UCSD-AML1 (cell line): ENCODE measurements at regions not wholly inside any gene's neighbourhood (a gene's known extent, or its start where the extent isn't known, plus 50 kb on each side); places are given as distances from the start of the nearest gene placed in this dataset.

Experiments used
- DNase-seq: peaks from one replicate; lab custom pipeline; 2025; ENCODE audit not compliant: unreplicated experiment; lab: John Stamatoyannopoulos, UW

- DNase-seq, result no peak
Observed at GRCh38 chr6:44062771-44063560, 64.3 kb downstream of the MRPL14 start.

- DNase-seq, result no peak
Observed at GRCh38 chr6:44062105-44062770, 65.0 kb downstream of the MRPL14 start.

GRCh38 chr6:44061375-44062104 is 65.7 kb downstream of the MRPL14 start:
- DNase-seq, result no peak

GRCh38 chr6:44060612-44061374 is 66.5 kb downstream of the MRPL14 start:
- DNase-seq, result no peak

GRCh38 chr6:44059359-44060346 is 67.6 kb downstream of the MRPL14 start:
- DNase-seq, result no peak

- no peak for DNase-seq
Observed at GRCh38 chr6:44058617-44059358, 68.5 kb downstream of the MRPL14 start.

- no peak for DNase-seq
Observed at GRCh38 chr6:44057931-44058616, 69.2 kb downstream of the MRPL14 start.

- no peak for DNase-seq
Observed at GRCh38 chr6:44057238-44057930, 69.9 kb downstream of the MRPL14 start.

GRCh38 chr6:44056392-44057237 is 70.6 kb downstream of the MRPL14 start:
- no peak for DNase-seq

GRCh38 chr6:44054721-44055559 is 72.3 kb downstream of the MRPL14 start:
- DNase-seq, result no peak

GRCh38 chr6:44053760-44054556 is 73.3 kb downstream of the MRPL14 start:
- no peak for DNase-seq

- DNase-seq, result no peak
Observed at GRCh38 chr6:44053106-44053756, 74.0 kb downstream of the MRPL14 start.

- DNase-seq, result no peak
Observed at GRCh38 chr6:44052419-44053023, 74.7 kb downstream of the MRPL14 start.

GRCh38 chr6:44051515-44051914 is 75.7 kb downstream of the MRPL14 start:
- DNase-seq, result no peak
